ENCODE measurements at regions not wholly inside any gene's neighbourhood (a gene's known extent, or its start where the extent isn't known, plus 50 kb on each side); places are given as distances from the start of the nearest gene placed in this dataset.

DNA sequence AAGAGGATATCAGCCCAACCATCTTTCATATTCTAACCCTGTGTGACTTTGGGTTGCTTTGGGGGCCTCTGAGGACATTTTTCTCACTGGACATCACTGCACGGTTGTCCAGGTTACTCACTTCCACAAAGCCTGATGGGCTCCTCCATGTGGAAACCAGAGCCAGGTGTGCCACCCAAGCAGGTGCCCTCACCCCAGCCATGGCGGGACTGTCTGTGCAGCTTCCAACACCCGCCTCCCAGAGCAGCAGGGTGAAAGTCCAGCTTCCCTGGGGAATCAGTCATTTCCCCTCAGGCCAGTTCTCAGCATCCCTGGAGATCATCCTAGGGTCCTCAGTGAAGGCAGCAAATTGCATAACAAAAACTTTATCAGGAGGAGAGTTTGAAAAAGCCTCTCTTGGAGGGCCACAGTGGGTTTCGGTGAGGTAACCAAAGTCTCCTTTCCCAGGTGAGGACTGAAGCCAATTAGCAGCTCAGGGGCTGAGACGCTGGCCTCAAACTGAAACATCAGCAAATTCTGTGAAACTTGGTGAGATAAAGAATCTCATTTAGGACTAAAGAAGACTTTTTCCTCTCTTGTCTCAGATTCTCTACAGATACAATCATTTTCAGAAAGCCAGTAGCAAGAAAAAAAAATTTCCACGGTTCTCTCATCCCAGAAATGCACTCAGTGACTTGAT, 289.6 kb upstream of the CDH4 start:
- H3K36me3 ChIP-seq: no peaks in the 10 kb centered on the region
- no peak for DNase-seq
- no peak overlapping the region for H3K27ac ChIP-seq
- peaks cover 0 to 4% (median under 1%) of the 10 kb centered on the region in 4 donors for H3K9me3 ChIP-seq
- no peaks in the 10 kb centered on the region for H3K4me1 ChIP-seq
- peaks cover 0 to 6% (median 0%) of the 10 kb centered on the region in 3 donors for H3K27me3 ChIP-seq
- 49 to 56% (median 53%) methylated on average over 4 to 6 of the region's 6 CpGs for whole genome bisulfite sequencing, 5 donors
- intact Hi-C loops (cut with DNase I; ENCODE audit: low total_unique reads): no loop called here
- H3K4me3 ChIP-seq: no peak overlapping the region
- no peak for TF ChIP-seq POLR2AphosphoS5 (IDR thresholded peaks at IDR 0.05)
- TF ChIP-seq POLR2A (IDR thresholded peaks at IDR 0.05): no peak
- TF ChIP-seq, protein P1, sequence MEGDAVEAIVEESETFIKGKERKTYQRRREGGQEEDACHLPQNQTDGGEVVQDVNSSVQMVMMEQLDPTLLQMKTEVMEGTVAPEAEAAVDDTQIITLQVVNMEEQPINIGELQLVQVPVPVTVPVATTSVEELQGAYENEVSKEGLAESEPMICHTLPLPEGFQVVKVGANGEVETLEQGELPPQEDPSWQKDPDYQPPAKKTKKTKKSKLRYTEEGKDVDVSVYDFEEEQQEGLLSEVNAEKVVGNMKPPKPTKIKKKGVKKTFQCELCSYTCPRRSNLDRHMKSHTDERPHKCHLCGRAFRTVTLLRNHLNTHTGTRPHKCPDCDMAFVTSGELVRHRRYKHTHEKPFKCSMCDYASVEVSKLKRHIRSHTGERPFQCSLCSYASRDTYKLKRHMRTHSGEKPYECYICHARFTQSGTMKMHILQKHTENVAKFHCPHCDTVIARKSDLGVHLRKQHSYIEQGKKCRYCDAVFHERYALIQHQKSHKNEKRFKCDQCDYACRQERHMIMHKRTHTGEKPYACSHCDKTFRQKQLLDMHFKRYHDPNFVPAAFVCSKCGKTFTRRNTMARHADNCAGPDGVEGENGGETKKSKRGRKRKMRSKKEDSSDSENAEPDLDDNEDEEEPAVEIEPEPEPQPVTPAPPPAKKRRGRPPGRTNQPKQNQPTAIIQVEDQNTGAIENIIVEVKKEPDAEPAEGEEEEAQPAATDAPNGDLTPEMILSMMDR (IDR thresholded peaks at IDR 0.05): no peak
- TF ChIP-seq EP300 (IDR thresholded peaks at IDR 0.05): no peak

DNA sequence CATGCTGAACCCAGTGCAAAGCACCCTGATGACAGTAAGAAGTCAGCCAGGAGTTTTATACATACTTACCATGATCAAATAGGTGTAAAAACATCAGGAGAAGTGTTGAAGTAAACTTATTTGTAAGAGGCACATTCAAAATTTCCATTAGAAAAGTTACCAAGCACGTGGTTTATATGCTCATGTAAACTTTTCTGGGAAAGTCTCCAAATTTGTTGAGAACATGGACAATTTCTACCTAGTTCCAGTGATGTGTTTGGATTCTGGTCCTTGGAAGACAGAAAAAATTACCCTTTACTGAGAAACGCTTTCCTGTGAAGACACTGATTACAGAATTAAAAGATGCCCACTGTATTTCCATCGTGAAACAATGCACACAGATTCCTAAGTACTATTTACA, 288.9 kb upstream of the CDH4 start:
- Histone ChIP-seq H3K4me1 (no peaks in the 10 kb centered on the region), H3K9me3 (peaks cover 0 to 4% (median 2%) of the 10 kb centered on the region in 4 donors), H3K27ac (no peak overlapping the region), H3K27me3 (peaks cover 0 to 6% (median 0%) of the 10 kb centered on the region in 3 donors), H3K36me3 (no peaks in the 10 kb centered on the region), H3K4me3 (no peak overlapping the region)
- DNase-seq: no peak
- WGBS, 5 donors: 15 to 34% (median 32%) methylated on average over 3 of the region's 3 CpGs
- TF ChIP-seq POLR2AphosphoS5 (IDR thresholded peaks at IDR 0.05) (no peak), POLR2A (IDR thresholded peaks at IDR 0.05) (no peak), EP300 (IDR thresholded peaks at IDR 0.05) (no peak)
- TF ChIP-seq, protein P1 (IDR thresholded peaks at IDR 0.05): no peak
- intact Hi-C loops (cut with DNase I; ENCODE audit: low total_unique reads): no loop called here

DNA sequence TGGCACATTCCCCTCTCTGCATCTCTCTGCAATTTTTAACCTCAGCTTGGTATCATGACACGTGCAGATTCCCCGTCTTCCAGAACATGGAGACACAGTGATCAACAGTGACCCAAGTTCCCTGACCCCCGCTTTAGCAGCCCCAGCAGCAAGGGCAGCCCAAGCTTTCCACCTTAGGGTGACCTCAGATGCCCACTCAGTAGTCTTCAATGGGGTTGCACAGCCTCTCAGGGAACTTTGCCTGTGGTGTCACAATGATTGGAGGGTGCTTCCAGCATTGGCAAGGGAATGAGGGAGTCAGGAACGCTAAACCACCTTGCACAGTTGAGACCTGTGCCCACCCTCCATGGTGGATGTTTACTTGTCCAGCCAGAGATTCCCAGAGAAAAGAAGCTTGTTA, 287.1 kb upstream of the CDH4 start:
- H3K4me1 ChIP-seq: no peaks in the 10 kb centered on the region
- H3K27me3 ChIP-seq: peaks cover 0 to 5% (median 0%) of the 10 kb centered on the region in 3 donors
- H3K9me3 ChIP-seq: peaks cover 0 to 4% (median 2%) of the 10 kb centered on the region in 4 donors
- intact Hi-C loops (cut with DNase I; ENCODE audit: low total_unique reads): no loop called here
- no peak overlapping the region for H3K4me3 ChIP-seq
- H3K27ac ChIP-seq: no peak overlapping the region
- no peaks in the 10 kb centered on the region for H3K36me3 ChIP-seq
- WGBS, 5 donors: 72 to 94% (median 88%) methylated on average over 4 of the region's 4 CpGs
- TF ChIP-seq POLR2AphosphoS5 (IDR thresholded peaks at IDR 0.05): no peak
- TF ChIP-seq, protein P1 (IDR thresholded peaks at IDR 0.05): no peak
- no peak for TF ChIP-seq EP300 (IDR thresholded peaks at IDR 0.05)
- TF ChIP-seq POLR2A (IDR thresholded peaks at IDR 0.05): no peak
- DNase-seq: no peak

DNA sequence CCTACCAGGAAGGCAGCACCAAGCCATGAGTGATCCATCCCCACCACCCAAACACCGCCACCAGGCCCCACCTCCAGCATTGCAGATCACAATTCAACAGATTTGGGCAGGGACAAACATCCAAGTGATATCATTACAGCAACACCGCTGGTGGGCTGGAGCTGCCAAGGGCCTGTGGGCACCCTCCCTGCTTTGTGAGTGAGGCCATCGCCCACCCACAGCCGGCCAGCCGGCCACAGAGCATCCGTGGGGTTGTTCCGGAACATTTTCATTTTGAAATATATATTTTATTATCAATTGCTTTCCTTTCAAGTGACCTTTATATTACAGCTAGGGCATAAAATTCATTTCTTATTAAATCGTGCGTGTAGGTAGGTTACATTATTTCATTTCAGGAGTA, 286.0 kb upstream of the CDH4 start:
- Histone ChIP-seq H3K9me3 (peaks cover 0 to 4% (median 2%) of the 10 kb centered on the region in 4 donors), H3K27ac (no peak overlapping the region), H3K36me3 (no peaks in the 10 kb centered on the region), H3K4me1 (no peaks in the 10 kb centered on the region), H3K27me3 (peaks cover 0 to 5% (median 0%) of the 10 kb centered on the region in 3 donors), H3K4me3 (no peak overlapping the region)
- 77 to 83% (median 81%) methylated on average over 9 of the region's 9 CpGs for WGBS, 5 donors
- intact Hi-C loops (cut with DNase I; ENCODE audit: low total_unique reads): no loop called here
- no peak for DNase-seq
- TF ChIP-seq POLR2AphosphoS5 (IDR thresholded peaks at IDR 0.05) (no peak), POLR2A (IDR thresholded peaks at IDR 0.05) (no peak), EP300 (IDR thresholded peaks at IDR 0.05) (no peak)
- TF ChIP-seq, protein P1 (IDR thresholded peaks at IDR 0.05): no peak

Data from stomach (tissue), 8 donors.